Fibroblast of the aortic adventitia (primary cell): ENCODE measurements at regions not wholly inside any gene's neighbourhood (a gene's known extent, or its start where the extent isn't known, plus 50 kb on each side); places are given as distances from the start of the nearest gene placed in this dataset.

Source experiments
- DNase-seq: peaks from one replicate; pipeline ENCODE4 v3.0.0-alpha.2; 2010; ENCODE audit warnings: low read depth
- H3K4me3 ChIP-seq: 2 replicates; pipeline ENCODE4 v1.5.1; 2011; ENCODE audit warnings: low read depth, mild to moderate bottlenecking, control low read depth, low read length, moderate library complexity
- TF ChIP-seq, protein P1 (sequence below): IDR thresholded peaks from 2 replicates; pipeline ENCODE4 v1.5.1; 2011; ENCODE audit warnings: mild to moderate bottlenecking, low read length, control low read depth, inconsistent platforms; ENCODE audit not compliant: insufficient read depth

- DNase-seq: no peak
- TF ChIP-seq, protein P1, sequence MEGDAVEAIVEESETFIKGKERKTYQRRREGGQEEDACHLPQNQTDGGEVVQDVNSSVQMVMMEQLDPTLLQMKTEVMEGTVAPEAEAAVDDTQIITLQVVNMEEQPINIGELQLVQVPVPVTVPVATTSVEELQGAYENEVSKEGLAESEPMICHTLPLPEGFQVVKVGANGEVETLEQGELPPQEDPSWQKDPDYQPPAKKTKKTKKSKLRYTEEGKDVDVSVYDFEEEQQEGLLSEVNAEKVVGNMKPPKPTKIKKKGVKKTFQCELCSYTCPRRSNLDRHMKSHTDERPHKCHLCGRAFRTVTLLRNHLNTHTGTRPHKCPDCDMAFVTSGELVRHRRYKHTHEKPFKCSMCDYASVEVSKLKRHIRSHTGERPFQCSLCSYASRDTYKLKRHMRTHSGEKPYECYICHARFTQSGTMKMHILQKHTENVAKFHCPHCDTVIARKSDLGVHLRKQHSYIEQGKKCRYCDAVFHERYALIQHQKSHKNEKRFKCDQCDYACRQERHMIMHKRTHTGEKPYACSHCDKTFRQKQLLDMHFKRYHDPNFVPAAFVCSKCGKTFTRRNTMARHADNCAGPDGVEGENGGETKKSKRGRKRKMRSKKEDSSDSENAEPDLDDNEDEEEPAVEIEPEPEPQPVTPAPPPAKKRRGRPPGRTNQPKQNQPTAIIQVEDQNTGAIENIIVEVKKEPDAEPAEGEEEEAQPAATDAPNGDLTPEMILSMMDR: no peak
- no peak overlapping the region for H3K4me3 ChIP-seq
These were observed 2063.9 kb downstream of the MRPL39 start for GRCh38 chr21:23543333-23543732.

DNA sequence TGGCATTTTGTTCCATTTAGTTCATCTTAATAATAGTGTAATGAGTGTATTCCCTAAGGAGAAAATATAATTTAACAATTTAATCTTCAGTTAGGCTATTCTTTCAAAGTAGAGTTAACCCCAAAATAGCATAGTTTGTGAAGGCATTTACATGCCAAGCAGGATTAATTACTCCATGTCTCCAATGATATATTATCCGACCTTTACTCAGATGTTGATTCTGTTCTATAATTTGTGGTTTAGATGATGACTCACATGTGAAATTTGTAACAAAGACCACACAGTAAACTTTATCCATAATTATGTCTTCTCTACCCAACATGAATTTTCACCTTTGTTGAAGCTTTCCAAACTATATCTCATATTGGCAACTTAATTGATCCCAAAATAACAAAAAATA is 2065.2 kb downstream of the MRPL39 start:
- DNase-seq: no peak
- no peak overlapping the region for H3K4me3 ChIP-seq
- TF ChIP-seq, protein P1: no peak

DNA sequence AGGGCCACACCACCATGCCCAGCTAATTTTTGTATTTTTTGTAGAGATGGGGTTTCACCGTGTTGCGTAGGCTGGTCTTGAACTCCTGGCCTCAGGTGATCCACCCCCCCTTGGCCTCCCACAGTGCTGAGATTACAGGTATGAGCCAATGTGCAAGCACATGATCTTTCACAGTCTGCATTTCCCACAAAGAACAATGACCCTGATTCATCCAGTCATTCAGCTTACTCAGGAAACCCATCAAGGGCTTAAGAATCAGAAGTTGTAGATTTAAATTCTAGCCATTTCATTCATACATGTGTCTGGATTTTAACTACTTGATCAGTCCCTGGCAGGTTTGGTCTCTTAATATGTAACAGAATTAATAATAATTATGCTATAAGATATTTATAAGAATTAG is 2065.7 kb downstream of the MRPL39 start:
- H3K4me3 ChIP-seq: no peak overlapping the region
- DNase-seq: no peak
- TF ChIP-seq, protein P1: no peak

DNA sequence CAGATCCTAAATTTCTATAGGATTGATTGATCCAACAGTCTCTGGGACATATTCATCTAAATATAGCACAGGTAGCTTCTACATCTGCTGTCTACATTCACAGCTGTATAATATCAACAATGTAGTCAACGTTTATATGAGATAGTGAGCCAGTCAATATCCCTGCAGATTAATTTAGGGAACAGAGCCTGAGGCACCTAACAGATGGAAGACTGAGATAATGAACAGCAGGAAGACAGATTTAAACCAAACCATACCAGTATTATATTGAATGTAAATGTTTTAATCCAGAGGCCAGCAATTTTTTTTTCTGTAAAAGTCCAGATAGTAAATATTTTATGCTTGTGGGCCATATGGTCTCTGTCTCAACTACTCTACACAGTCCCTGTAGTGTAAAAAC is 2072.4 kb downstream of the MRPL39 start:
- H3K4me3 ChIP-seq: no peak overlapping the region
- TF ChIP-seq, protein P1: no peak
- DNase-seq: no peak

DNA sequence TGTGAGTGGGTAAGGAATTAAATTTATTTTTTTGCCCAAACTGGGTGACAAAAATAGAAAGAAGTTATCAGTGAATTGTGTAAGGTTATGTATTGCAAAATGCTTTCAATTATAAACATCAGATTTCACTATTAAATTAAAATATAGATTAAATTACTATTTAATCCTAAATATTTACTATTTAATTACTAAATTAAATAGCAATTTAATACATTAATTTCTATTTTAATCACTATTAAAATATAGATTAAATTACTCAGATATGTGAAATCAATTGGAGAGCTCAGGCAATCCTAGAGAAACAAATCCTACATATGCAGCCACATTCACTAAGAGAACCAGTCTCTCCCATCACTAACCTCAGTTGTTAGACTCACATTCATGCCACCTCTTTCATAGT is 2075.8 kb downstream of the MRPL39 start:
- H3K4me3 ChIP-seq: no peak overlapping the region
- DNase-seq: no peak
- TF ChIP-seq, protein P1: no peak

DNA sequence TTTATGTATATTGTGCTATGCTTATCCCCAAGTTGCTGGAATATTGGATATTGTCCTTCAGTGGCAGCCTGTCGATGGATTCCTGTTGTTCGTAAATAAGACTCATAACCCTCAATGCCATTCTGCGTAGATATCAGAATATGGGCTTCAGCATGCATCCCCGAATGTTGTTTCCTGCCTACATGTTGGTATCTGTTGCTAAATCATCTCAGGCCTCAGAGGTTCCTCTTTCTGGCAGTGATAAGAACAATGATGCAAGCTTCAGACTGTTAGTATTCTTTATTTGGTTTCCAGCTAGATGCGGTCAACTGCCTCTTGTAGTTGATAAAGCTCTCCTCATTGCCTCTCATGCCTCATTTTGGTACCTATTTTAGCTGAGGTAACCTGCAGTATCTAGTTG is 2082.6 kb downstream of the MRPL39 start:
- TF ChIP-seq, protein P1: no peak

DNA sequence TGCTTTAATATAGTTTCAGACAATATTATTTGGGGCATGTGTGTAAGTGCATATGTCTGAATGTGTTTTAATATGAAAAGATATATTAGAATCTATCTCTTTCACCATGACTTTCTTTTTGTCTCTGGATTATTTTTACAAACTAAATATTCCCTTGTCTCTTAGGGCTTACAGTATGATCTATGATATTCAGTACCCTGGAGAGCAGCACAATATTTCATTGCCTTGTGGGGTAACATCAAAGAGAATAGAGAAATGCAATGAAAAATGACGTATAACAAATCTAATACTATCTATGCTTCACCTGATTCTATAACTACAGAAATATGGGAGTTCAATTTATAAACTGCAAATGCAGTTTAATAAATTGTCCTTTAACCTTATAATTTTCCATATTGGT is 2084.5 kb downstream of the MRPL39 start:
- TF ChIP-seq, protein P1: no peak
- DNase-seq: no peak
- no peak overlapping the region for H3K4me3 ChIP-seq

More for the DNA sequence above, 2082.6 kb downstream of the MRPL39 start:
- no peak for DNase-seq
- H3K4me3 ChIP-seq: no peak overlapping the region
